Ecto neural progenitor cell (in vitro differentiated cells): ENCODE measurements at regions not wholly inside any gene's neighbourhood (a gene's known extent, or its start where the extent isn't known, plus 50 kb on each side); places are given as distances from the start of the nearest gene placed in this dataset.

Source experiments
- DNase-seq: peaks from one replicate; pipeline ENCODE4 v3.0.0-alpha.2; 2018; ENCODE audit warnings: low spot score

- no peak for DNase-seq
Measured at GRCh38 chr17:14417336-14417735, 116.5 kb downstream of the HS3ST3B1 start.

GRCh38 chr17:14409292-14409691 lies 108.4 kb downstream of the HS3ST3B1 start:
- DNase-seq, result no peak

DNA sequence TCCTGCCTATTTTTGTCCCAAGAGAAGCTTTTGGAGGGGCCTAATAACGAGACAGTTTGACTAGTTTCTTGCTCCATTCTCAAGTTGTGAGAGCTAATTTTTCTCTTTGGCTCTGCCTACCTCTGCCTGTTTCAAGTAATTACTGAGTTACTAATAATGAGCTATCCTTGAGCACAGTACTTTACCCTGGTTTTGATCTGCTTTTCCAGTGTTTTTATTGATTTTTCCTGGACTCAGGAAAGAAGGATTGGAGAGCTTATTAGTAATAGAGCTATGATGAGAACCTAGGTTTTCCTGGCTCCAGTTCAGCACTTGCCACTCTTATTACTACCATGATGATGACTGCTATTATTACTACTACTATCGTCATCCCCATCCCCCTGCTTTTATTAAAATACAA lies 106.7 kb downstream of the HS3ST3B1 start:
- DNase-seq, result no peak

DNA sequence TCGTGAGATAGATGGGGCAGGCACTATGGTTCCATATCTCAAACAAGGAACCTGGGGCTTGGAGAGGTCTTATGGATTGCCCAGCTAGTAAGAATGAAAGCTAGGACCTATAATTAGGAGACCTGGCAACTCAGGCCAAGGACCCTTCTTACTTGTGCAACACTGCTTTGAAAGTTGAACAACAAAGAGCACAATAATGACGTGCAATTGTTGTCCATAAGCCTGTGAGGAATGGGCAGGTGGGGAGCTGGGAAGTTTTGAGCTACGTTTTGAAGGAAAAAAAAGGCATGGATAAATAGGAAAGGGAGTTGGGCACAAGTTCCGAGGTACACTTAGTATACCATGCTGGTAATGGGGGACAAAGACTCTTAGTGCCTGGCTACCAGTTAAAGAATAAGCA lies 104.3 kb downstream of the HS3ST3B1 start:
- DNase-seq, result no peak
